ENCODE measurements at regions not wholly inside any gene's neighbourhood (a gene's known extent, or its start where the extent isn't known, plus 50 kb on each side); places are given as distances from the start of the nearest gene placed in this dataset.
A peak's percentile ranks its signal among the peaks of the same experiment; 100 is the strongest.
"Not testable (repeated sequence)": the region's sequence is repeated elsewhere in the genome, so short reads cannot be mapped to it uniquely, and the experiment has no call there.

DNA sequence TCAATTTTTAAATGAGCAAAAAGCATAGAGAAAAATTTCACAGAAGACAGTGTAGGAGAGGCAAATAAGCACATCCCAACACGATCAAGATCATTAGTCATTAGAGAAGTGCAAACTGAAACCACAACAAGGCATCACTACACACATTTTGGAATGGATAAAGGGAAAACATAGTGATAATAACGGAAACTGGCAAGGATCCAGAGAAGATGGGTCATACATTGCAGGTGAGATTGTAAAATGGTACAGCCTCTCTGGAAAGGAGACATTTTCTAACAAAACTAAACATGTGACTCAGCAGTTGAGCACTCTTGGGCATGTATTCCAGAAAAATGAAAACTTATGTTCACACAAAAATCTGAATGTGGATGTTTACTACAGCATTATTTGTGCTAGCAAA lies 98.3 kb upstream of the TMEM17 start:
- H3K4me3 ChIP-seq (ENCODE audit: low read depth, low read length): no peak overlapping the region
- peak; percentile 13 for DNase-seq (ENCODE audit: low read depth)
- TF ChIP-seq, protein P1, sequence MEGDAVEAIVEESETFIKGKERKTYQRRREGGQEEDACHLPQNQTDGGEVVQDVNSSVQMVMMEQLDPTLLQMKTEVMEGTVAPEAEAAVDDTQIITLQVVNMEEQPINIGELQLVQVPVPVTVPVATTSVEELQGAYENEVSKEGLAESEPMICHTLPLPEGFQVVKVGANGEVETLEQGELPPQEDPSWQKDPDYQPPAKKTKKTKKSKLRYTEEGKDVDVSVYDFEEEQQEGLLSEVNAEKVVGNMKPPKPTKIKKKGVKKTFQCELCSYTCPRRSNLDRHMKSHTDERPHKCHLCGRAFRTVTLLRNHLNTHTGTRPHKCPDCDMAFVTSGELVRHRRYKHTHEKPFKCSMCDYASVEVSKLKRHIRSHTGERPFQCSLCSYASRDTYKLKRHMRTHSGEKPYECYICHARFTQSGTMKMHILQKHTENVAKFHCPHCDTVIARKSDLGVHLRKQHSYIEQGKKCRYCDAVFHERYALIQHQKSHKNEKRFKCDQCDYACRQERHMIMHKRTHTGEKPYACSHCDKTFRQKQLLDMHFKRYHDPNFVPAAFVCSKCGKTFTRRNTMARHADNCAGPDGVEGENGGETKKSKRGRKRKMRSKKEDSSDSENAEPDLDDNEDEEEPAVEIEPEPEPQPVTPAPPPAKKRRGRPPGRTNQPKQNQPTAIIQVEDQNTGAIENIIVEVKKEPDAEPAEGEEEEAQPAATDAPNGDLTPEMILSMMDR (IDR thresholded peaks at IDR 0.05; ENCODE audit: insufficient read depth, low read length): no peak

DNA sequence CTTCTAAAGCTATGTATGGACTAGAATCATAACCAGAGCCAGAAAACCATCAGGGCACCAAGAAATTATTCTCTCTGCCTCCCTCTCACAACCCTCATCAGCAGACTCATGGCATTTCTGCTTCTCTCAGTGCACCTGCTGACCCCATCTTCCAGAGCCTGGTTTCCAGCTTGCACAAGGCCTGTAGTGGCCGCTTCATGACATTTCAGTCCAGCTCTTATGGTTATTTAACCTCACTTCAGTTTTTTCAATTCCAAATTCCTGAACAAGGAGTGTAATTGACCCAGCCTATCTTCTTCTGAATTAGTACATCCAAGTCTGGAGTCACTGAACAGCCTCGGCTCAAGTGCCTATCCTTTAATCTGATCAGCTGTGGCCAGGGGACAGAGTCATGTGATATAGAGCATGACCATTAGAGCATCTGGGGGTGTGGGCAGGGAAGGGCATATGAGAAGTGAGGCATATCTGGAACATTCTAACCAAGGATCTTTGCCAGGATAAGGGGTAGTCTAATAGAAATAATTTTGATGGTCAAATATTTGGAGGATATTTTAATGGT lies 97.2 kb upstream of the TMEM17 start:
- H3K4me3 ChIP-seq (ENCODE audit: low read depth, low read length): no peak overlapping the region
- DNase-seq (ENCODE audit: low read depth): no peak
- TF ChIP-seq, protein P1 (IDR thresholded peaks at IDR 0.05; ENCODE audit: insufficient read depth, low read length): no peak

DNA sequence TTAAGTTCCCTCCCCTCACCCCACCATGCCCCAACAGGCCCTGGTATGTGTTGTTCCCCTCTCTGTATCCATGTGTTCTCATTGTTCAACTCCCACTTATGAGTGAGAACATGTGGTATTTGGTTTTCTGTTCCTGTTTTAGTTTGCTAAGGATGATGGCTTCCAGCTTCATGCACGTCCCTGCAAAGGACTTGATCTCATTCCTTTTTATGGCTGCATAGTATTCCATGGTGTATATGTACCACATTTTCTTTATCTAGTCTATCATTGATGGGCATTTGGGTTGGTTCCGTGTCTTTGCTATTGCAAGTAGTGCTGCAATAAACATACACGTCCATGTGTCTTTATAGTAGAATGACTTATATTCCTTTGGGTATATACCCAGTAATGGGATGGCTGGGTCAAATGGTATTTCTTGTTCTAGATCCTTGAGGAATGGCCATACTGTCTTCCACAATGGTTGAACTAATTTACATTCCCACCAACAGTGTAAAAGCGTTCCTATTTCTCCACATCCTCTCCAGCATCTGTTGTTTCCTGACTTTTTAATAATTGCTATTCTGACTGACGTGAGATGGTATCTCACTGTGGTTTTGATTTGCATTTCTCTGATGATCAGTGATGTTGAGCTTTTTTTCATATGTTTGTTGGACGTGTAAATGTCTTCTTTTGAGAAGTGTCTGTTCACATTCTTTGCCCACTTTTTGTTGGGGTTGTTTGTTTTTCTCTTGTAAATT lies 93.8 kb upstream of the TMEM17 start:
- not testable (repeated sequence) for DNase-seq (ENCODE audit: low read depth); H3K4me3 ChIP-seq (ENCODE audit: low read depth, low read length)

DNA sequence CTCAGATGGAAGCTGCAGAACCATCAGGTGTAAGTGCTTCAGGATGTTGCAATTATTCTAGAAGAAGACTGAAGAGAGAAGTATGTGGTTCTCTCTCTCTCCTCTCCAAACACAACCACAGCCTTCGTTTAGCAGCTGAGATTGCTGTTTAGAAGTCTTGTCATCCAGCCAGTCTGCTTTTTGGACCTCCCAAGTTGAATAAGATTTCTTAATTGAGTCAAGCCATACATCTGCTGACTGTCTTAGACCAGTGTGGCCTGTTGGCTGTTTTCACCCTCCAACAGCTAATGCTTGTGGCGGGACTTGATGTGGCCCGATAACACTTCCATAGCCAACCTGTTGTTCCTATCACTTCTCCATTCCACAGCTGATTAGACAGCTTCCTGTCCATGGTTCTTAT lies 91.3 kb upstream of the TMEM17 start:
- TF ChIP-seq, protein P1 (IDR thresholded peaks at IDR 0.05; ENCODE audit: insufficient read depth, low read length): no peak
- DNase-seq (ENCODE audit: low read depth): peak; percentile 89
- H3K4me3 ChIP-seq (ENCODE audit: low read depth, low read length): no peak overlapping the region

DNA sequence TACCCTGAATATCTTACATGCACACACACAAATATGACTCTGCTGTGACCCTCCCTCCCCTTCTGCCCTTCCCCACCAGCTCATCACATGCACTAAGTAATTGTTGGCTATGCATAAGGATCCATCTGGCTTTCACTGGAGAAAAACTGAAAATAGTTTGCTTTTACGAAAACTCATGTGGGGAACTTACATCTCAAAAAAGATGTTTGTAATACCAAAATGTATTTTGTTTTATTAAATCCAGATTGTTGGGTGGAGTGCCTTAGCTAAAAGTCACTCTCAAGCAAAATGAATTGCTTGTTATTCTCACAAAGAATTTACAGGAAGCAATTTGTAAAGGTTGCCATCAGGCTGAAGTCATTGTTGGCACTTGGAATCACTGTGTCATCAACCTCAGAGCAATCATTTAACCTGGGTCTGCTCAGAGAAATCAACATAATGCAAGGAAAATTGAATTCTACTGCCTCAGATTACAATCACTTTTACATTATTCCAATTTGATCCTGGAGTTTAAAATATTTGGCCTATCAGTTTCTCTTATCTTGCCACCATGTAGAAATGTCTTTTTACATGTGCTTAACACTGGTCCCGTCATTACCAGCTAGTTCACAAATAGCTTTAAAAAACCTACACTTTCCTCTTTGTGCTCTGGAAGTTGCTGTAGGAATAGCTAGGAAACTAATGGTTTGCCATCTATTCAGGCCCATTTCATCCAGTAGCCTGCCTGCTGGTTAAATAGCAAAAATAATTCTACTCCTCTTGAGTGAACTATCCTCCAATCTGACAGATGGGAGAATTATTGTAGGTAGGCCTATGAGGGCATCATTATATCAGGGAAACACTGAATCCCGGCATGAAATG lies 90.3 kb upstream of the TMEM17 start:
- TF ChIP-seq, protein P1 (IDR thresholded peaks at IDR 0.05; ENCODE audit: insufficient read depth, low read length): no peak
- DNase-seq (ENCODE audit: low read depth): peak; percentile 97
- no peak overlapping the region for H3K4me3 ChIP-seq (ENCODE audit: low read depth, low read length)

DNA sequence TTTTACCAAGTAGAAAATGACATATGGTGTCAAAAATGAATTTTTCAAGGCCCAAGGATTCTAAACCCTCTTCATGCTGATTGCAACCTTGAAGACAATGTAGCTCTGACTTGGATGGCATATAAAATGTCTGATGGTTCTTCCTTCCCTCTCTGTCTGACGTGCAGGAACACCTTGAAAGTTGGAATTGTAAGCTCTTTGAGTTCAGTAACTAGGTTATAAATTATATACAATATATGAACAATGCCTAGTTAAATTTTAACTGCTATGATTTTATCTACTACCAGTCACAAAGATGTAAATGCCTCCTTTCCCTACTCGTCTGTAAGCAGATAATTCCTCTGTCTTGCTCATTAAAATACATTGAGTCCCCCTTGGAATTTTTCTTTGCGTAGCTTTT lies 89.5 kb upstream of the TMEM17 start:
- TF ChIP-seq, protein P1 (IDR thresholded peaks at IDR 0.05; ENCODE audit: insufficient read depth, low read length): no peak
- H3K4me3 ChIP-seq (ENCODE audit: low read depth, low read length): no peak overlapping the region
- no peak for DNase-seq (ENCODE audit: low read depth)

DNA sequence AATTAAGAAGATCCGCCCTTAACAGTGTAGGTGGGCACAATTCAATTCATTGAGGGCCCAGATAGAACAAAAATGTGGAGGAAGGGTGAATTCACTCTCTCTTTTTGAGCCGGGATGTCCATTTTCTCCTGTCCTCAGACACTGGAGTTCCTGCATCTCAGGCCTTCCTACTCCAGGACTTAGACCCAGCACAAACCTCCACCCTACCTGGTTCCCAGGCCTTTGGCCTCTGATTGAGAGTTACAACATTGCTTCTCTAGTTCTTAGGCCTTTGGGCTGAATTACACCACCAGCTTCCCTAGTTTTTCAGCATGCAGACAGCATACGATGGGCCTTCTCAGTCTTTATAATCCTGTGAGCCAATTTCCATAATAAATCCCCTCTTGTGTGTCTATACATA lies 87.8 kb upstream of the TMEM17 start:
- H3K4me3 ChIP-seq (ENCODE audit: low read depth, low read length): no peak overlapping the region
- TF ChIP-seq, protein P1 (IDR thresholded peaks at IDR 0.05; ENCODE audit: insufficient read depth, low read length): no peak
- DNase-seq (ENCODE audit: low read depth): no peak
